ENCODE measurements at regions not wholly inside any gene's neighbourhood (a gene's known extent, or its start where the extent isn't known, plus 50 kb on each side); places are given as distances from the start of the nearest gene placed in this dataset.

- TF ChIP-seq, protein P1, sequence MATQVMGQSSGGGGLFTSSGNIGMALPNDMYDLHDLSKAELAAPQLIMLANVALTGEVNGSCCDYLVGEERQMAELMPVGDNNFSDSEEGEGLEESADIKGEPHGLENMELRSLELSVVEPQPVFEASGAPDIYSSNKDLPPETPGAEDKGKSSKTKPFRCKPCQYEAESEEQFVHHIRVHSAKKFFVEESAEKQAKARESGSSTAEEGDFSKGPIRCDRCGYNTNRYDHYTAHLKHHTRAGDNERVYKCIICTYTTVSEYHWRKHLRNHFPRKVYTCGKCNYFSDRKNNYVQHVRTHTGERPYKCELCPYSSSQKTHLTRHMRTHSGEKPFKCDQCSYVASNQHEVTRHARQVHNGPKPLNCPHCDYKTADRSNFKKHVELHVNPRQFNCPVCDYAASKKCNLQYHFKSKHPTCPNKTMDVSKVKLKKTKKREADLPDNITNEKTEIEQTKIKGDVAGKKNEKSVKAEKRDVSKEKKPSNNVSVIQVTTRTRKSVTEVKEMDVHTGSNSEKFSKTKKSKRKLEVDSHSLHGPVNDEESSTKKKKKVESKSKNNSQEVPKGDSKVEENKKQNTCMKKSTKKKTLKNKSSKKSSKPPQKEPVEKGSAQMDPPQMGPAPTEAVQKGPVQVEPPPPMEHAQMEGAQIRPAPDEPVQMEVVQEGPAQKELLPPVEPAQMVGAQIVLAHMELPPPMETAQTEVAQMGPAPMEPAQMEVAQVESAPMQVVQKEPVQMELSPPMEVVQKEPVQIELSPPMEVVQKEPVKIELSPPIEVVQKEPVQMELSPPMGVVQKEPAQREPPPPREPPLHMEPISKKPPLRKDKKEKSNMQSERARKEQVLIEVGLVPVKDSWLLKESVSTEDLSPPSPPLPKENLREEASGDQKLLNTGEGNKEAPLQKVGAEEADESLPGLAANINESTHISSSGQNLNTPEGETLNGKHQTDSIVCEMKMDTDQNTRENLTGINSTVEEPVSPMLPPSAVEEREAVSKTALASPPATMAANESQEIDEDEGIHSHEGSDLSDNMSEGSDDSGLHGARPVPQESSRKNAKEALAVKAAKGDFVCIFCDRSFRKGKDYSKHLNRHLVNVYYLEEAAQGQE (IDR thresholded peaks at IDR 0.05; ENCODE audit: unreplicated experiment), result no peak
- TF ChIP-seq, protein P2, sequence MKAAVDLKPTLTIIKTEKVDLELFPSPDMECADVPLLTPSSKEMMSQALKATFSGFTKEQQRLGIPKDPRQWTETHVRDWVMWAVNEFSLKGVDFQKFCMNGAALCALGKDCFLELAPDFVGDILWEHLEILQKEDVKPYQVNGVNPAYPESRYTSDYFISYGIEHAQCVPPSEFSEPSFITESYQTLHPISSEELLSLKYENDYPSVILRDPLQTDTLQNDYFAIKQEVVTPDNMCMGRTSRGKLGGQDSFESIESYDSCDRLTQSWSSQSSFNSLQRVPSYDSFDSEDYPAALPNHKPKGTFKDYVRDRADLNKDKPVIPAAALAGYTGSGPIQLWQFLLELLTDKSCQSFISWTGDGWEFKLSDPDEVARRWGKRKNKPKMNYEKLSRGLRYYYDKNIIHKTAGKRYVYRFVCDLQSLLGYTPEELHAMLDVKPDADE (IDR thresholded peaks at IDR 0.05), result no peak
Measured at GRCh38 chr5:86864051-86864450, 246.3 kb downstream of the COX7C start (continued).

DNA sequence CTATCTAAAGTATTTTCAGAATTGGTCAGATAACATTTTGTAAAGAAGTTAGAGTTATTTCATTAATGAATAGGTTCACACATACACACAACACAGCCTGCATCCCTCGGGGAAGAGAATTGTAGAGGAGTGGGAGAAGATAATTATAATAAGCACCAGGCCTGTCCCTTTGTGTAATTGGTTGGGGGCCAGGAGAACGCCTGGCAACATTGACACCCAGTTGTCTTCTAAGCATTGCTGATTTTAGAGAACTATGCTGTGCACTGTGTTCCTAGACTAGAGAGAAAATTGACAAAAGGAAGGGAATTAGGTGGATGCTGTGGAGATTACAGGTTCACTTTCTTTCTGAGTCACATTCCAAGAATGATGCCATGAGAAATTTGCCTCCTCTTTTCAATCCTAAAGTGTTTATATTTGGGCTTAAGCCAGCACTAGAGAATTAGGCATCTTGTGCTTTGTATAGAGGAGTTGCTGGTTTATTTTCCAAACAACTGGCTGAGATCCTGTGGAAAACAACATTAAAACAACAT, 247.6 kb downstream of the COX7C start:
- no peak overlapping the region for H3K4me3 ChIP-seq
- H4K20me1 ChIP-seq (replicated peaks; ENCODE audit: insufficient read depth), result no peaks in the 10 kb centered on the region
- H3K27me3 ChIP-seq (ENCODE audit: insufficient read depth), result no peaks in the 10 kb centered on the region
- Mint-ChIP-seq H3K4me3 (no peak overlapping the region), H3K27ac (no peak overlapping the region), H3K36me3 (ENCODE audit: low read depth) (no peaks in the 10 kb centered on the region), H3K4me1 (peaks cover 16% of the 10 kb centered on the region), H3K27me3 (ENCODE audit: insufficient read depth, low read depth, poor library complexity) (no peaks in the 10 kb centered on the region), H3K9me3 (no peaks in the 10 kb centered on the region)
- H2AFZ ChIP-seq, result no peak overlapping the region
- peaks cover 11% of the 10 kb centered on the region; the same call in 1 of the 2 replicates for H3K4me1 ChIP-seq (ENCODE audit: insufficient read depth)
- H3K79me2 ChIP-seq (replicated peaks; ENCODE audit: insufficient read depth), result no peaks in the 10 kb centered on the region
- 0 out of 2 replicates have a peak, but pooled peaks cover 5% of the 10 kb centered on the region for H3K9me2 ChIP-seq (ENCODE audit: insufficient read depth)
- no peak for DNase-seq (ENCODE audit: low spot score)
- H3K4me2 ChIP-seq, result no peak overlapping the region
- ATAC-seq, result no peak
- no peaks in the 10 kb centered on the region for H3F3A ChIP-seq (replicated peaks; ENCODE audit: low read depth)
- no peak overlapping the region for H3K27ac ChIP-seq (ENCODE audit: low read depth)
- no peaks in the 10 kb centered on the region for H3K36me3 ChIP-seq (ENCODE audit: insufficient read depth)
- TF ChIP-seq ZNF462 (CRISPR knock-in tag; IDR thresholded peaks at IDR 0.05) (no peak), EZH2 (IDR thresholded peaks at IDR 0.05; ENCODE audit: low read depth, unreplicated experiment) (no peak), STAT1 (IDR thresholded peaks at IDR 0.05; ENCODE audit: unreplicated experiment) (no peak), ZNF114 (CRISPR knock-in tag; IDR thresholded peaks at IDR 0.05) (no peak), CREB1 (CRISPR knock-in tag; IDR thresholded peaks at IDR 0.05; ENCODE audit: low read depth) (no peak)
- TF ChIP-seq, protein P3, sequence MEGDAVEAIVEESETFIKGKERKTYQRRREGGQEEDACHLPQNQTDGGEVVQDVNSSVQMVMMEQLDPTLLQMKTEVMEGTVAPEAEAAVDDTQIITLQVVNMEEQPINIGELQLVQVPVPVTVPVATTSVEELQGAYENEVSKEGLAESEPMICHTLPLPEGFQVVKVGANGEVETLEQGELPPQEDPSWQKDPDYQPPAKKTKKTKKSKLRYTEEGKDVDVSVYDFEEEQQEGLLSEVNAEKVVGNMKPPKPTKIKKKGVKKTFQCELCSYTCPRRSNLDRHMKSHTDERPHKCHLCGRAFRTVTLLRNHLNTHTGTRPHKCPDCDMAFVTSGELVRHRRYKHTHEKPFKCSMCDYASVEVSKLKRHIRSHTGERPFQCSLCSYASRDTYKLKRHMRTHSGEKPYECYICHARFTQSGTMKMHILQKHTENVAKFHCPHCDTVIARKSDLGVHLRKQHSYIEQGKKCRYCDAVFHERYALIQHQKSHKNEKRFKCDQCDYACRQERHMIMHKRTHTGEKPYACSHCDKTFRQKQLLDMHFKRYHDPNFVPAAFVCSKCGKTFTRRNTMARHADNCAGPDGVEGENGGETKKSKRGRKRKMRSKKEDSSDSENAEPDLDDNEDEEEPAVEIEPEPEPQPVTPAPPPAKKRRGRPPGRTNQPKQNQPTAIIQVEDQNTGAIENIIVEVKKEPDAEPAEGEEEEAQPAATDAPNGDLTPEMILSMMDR (conservative IDR thresholded peaks at IDR 0.05; ENCODE audit: low read depth in 2 of 2), result no peak
- TF ChIP-seq, protein P1 (IDR thresholded peaks at IDR 0.05; ENCODE audit: unreplicated experiment), result no peak

Measured in GM23338 (cell line).